ENCODE measurements at regions not wholly inside any gene's neighbourhood (a gene's known extent, or its start where the extent isn't known, plus 50 kb on each side); places are given as distances from the start of the nearest gene placed in this dataset.

DNA sequence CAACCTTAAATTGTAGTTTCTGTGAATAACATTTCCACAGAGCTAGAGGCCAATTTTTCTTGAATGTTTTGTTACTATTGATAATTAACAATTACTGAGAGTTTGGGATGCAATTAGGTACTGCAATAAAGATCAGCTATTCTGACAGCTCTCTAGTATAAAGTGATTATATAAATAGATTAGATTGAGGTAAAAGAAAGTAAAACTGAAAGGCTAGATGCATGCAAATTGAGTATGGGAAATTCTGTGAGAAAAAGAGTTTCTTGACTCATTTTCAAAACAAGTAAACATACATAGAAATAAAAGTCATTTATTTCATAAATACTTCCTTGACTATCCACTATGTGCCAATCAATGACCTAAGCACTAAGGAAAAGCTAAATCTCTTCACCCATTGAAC is 1087.5 kb upstream of the ATXN8OS start:
- TF ChIP-seq, protein P1, sequence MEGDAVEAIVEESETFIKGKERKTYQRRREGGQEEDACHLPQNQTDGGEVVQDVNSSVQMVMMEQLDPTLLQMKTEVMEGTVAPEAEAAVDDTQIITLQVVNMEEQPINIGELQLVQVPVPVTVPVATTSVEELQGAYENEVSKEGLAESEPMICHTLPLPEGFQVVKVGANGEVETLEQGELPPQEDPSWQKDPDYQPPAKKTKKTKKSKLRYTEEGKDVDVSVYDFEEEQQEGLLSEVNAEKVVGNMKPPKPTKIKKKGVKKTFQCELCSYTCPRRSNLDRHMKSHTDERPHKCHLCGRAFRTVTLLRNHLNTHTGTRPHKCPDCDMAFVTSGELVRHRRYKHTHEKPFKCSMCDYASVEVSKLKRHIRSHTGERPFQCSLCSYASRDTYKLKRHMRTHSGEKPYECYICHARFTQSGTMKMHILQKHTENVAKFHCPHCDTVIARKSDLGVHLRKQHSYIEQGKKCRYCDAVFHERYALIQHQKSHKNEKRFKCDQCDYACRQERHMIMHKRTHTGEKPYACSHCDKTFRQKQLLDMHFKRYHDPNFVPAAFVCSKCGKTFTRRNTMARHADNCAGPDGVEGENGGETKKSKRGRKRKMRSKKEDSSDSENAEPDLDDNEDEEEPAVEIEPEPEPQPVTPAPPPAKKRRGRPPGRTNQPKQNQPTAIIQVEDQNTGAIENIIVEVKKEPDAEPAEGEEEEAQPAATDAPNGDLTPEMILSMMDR (IDR thresholded peaks at IDR 0.05; ENCODE audit: insufficient read depth, low read length, poor library complexity, severe bottlenecking): no peak
- no peak for TF ChIP-seq EZH2phosphoT487 (conservative IDR thresholded peaks at IDR 0.05; ENCODE audit: low read length)
